ENCODE measurements at regions not wholly inside any gene's neighbourhood (a gene's known extent, or its start where the extent isn't known, plus 50 kb on each side); places are given as distances from the start of the nearest gene placed in this dataset.

DNA sequence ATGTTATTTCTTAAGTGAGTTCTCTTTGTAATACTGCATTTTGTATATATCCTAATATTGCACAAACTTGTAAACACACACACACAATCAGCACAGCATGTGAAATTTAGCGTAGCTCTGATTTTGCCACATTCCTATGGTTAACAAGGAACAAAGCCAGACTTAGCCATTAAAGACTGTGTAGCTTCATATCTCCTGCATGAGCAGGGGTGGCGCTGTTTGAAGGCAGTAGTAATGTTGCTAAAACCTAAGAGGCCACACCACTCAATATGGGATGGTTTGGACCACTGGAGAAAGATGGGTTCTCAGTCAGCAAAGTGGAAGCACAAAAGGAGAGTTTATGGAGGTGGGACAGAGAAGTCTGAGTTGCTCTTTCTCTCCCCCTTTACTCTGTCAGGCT, 61.1 kb upstream of the RND3 start:
- no peak overlapping the region for H2AFZ ChIP-seq
- ATAC-seq (peak; percentile 89), DNase-seq (ENCODE audit: low spot score) (peak; percentile 77)
- H3K4me1 ChIP-seq (ENCODE audit: insufficient read depth): no peaks in the 10 kb centered on the region
- H4K20me1 ChIP-seq (replicated peaks; ENCODE audit: insufficient read depth): no peaks in the 10 kb centered on the region
- H3K4me2 ChIP-seq: no peak overlapping the region
- H3K27ac ChIP-seq (ENCODE audit: low read depth): no peak overlapping the region
- no peaks in the 10 kb centered on the region for H3K36me3 ChIP-seq (ENCODE audit: insufficient read depth)
- H3K27me3 ChIP-seq (ENCODE audit: insufficient read depth): no peaks in the 10 kb centered on the region
- TF ChIP-seq, protein P1, sequence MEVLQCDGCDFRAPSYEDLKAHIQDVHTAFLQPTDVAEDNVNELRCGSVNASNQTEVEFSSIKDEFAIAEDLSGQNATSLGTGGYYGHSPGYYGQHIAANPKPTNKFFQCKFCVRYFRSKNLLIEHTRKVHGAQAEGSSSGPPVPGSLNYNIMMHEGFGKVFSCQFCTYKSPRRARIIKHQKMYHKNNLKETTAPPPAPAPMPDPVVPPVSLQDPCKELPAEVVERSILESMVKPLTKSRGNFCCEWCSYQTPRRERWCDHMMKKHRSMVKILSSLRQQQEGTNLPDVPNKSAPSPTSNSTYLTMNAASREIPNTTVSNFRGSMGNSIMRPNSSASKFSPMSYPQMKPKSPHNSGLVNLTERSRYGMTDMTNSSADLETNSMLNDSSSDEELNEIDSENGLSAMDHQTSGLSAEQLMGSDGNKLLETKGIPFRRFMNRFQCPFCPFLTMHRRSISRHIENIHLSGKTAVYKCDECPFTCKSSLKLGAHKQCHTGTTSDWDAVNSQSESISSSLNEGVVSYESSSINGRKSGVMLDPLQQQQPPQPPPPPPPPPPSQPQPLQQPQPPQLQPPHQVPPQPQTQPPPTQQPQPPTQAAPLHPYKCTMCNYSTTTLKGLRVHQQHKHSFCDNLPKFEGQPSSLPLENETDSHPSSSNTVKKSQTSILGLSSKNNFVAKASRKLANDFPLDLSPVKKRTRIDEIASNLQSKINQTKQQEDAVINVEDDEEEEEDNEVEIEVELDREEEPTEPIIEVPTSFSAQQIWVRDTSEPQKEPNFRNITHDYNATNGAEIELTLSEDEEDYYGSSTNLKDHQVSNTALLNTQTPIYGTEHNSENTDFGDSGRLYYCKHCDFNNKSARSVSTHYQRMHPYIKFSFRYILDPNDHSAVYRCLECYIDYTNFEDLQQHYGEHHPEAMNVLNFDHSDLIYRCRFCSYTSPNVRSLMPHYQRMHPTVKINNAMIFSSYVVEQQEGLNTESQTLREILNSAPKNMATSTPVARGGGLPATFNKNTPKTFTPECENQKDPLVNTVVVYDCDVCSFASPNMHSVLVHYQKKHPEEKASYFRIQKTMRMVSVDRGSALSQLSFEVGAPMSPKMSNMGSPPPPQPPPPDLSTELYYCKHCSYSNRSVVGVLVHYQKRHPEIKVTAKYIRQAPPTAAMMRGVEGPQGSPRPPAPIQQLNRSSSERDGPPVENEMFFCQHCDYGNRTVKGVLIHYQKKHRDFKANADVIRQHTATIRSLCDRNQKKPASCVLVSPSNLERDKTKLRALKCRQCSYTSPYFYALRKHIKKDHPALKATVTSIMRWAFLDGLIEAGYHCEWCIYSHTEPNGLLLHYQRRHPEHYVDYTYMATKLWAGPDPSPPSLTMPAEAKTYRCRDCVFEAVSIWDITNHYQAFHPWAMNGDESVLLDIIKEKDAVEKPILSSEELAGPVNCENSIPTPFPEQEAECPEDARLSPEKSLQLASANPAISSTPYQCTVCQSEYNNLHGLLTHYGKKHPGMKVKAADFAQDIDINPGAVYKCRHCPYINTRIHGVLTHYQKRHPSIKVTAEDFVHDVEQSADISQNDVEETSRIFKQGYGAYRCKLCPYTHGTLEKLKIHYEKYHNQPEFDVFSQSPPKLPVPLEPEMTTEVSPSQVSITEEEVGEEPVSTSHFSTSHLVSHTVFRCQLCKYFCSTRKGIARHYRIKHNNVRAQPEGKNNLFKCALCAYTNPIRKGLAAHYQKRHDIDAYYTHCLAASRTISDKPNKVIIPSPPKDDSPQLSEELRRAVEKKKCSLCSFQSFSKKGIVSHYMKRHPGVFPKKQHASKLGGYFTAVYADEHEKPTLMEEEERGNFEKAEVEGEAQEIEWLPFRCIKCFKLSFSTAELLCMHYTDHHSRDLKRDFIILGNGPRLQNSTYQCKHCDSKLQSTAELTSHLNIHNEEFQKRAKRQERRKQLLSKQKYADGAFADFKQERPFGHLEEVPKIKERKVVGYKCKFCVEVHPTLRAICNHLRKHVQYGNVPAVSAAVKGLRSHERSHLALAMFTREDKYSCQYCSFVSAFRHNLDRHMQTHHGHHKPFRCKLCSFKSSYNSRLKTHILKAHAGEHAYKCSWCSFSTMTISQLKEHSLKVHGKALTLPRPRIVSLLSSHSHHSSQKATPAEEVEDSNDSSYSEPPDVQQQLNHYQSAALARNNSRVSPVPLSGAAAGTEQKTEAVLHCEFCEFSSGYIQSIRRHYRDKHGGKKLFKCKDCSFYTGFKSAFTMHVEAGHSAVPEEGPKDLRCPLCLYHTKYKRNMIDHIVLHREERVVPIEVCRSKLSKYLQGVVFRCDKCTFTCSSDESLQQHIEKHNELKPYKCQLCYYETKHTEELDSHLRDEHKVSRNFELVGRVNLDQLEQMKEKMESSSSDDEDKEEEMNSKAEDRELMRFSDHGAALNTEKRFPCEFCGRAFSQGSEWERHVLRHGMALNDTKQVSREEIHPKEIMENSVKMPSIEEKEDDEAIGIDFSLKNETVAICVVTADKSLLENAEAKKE (CRISPR knock-in tag; IDR thresholded peaks at IDR 0.05): peak; percentile 35; the same call in 1 of the 2 replicates
- no peak for TF ChIP-seq ZNF114 (CRISPR knock-in tag; IDR thresholded peaks at IDR 0.05)
- TF ChIP-seq, protein P2, sequence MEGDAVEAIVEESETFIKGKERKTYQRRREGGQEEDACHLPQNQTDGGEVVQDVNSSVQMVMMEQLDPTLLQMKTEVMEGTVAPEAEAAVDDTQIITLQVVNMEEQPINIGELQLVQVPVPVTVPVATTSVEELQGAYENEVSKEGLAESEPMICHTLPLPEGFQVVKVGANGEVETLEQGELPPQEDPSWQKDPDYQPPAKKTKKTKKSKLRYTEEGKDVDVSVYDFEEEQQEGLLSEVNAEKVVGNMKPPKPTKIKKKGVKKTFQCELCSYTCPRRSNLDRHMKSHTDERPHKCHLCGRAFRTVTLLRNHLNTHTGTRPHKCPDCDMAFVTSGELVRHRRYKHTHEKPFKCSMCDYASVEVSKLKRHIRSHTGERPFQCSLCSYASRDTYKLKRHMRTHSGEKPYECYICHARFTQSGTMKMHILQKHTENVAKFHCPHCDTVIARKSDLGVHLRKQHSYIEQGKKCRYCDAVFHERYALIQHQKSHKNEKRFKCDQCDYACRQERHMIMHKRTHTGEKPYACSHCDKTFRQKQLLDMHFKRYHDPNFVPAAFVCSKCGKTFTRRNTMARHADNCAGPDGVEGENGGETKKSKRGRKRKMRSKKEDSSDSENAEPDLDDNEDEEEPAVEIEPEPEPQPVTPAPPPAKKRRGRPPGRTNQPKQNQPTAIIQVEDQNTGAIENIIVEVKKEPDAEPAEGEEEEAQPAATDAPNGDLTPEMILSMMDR (conservative IDR thresholded peaks at IDR 0.05; ENCODE audit: low read depth in 2 of 2): peak; percentile 78 to 85
- no peaks in the 10 kb centered on the region for H3K36me3 Mint-ChIP-seq (ENCODE audit: low read depth)
- H3K9me3 Mint-ChIP-seq: no peaks in the 10 kb centered on the region
- no peaks in the 10 kb centered on the region for H3F3A ChIP-seq (replicated peaks; ENCODE audit: low read depth)
- H3K27me3 Mint-ChIP-seq (ENCODE audit: insufficient read depth, low read depth, poor library complexity): no peaks in the 10 kb centered on the region
- no peak overlapping the region for H3K4me3 Mint-ChIP-seq
- H3K79me2 ChIP-seq (replicated peaks; ENCODE audit: insufficient read depth): no peaks in the 10 kb centered on the region
- H3K4me3 ChIP-seq: no peak overlapping the region
- no peaks in the 10 kb centered on the region for H3K4me1 Mint-ChIP-seq
- no peaks in the 10 kb centered on the region for H3K9me2 ChIP-seq (ENCODE audit: insufficient read depth)
- no peak overlapping the region for H3K27ac Mint-ChIP-seq

DNA sequence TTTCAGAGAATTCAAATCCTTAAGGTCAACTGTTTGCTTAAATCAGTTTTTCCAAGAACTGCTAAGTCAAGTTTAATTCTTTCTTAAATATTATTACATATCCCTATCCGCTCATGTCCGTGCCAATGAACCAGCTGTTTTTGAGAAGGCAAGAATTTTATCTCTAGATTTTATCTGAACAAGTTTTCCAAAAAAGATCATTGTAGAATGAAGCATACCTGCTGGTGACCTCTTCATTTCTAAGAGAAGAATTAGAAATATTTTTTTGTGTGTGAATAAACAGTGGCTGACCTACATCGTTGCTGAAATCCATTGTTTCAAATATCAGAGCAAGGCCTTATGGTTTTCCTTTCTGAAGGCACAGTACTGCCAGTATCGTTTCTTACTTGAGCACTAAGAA, 58.4 kb upstream of the RND3 start:
- peaks cover 16% of the 10 kb centered on the region for H3K9me3 Mint-ChIP-seq
- no peaks in the 10 kb centered on the region for H3K27me3 Mint-ChIP-seq (ENCODE audit: insufficient read depth, low read depth, poor library complexity)
- ATAC-seq (no peak), DNase-seq (ENCODE audit: low spot score) (no peak)
- Histone ChIP-seq H3K4me3 (no peak overlapping the region), H3K4me1 (ENCODE audit: insufficient read depth) (no peaks in the 10 kb centered on the region), H3K4me2 (no peak overlapping the region), H3K27me3 (ENCODE audit: insufficient read depth) (no peaks in the 10 kb centered on the region), H2AFZ (peak overlapping the region; percentile 16; the same call in 1 of the 2 replicates), H3K79me2 (replicated peaks; ENCODE audit: insufficient read depth) (no peaks in the 10 kb centered on the region), H3F3A (replicated peaks; ENCODE audit: low read depth) (no peaks in the 10 kb centered on the region), H3K27ac (ENCODE audit: low read depth) (no peak overlapping the region), H3K36me3 (ENCODE audit: insufficient read depth) (no peaks in the 10 kb centered on the region), H3K9me2 (ENCODE audit: insufficient read depth) (0 out of 2 replicates have a peak, but pooled peaks cover 3% of the 10 kb centered on the region), H4K20me1 (replicated peaks; ENCODE audit: insufficient read depth) (no peaks in the 10 kb centered on the region)
- H3K27ac Mint-ChIP-seq: no peak overlapping the region
- H3K4me3 Mint-ChIP-seq: no peak overlapping the region
- H3K4me1 Mint-ChIP-seq: no peaks in the 10 kb centered on the region
- peaks cover 15% of the 10 kb centered on the region for H3K36me3 Mint-ChIP-seq (ENCODE audit: low read depth)
- no peak for TF ChIP-seq STAT1 (IDR thresholded peaks at IDR 0.05; ENCODE audit: unreplicated experiment)
- no peak for TF ChIP-seq ZNF331 (CRISPR knock-in tag; IDR thresholded peaks at IDR 0.05; ENCODE audit: low read depth)
- TF ChIP-seq, protein P3, sequence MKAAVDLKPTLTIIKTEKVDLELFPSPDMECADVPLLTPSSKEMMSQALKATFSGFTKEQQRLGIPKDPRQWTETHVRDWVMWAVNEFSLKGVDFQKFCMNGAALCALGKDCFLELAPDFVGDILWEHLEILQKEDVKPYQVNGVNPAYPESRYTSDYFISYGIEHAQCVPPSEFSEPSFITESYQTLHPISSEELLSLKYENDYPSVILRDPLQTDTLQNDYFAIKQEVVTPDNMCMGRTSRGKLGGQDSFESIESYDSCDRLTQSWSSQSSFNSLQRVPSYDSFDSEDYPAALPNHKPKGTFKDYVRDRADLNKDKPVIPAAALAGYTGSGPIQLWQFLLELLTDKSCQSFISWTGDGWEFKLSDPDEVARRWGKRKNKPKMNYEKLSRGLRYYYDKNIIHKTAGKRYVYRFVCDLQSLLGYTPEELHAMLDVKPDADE (IDR thresholded peaks at IDR 0.05): no peak
- TF ChIP-seq EZH2phosphoT487 (IDR thresholded peaks at IDR 0.05; ENCODE audit: unreplicated experiment): no peak
- TF ChIP-seq, protein P4, sequence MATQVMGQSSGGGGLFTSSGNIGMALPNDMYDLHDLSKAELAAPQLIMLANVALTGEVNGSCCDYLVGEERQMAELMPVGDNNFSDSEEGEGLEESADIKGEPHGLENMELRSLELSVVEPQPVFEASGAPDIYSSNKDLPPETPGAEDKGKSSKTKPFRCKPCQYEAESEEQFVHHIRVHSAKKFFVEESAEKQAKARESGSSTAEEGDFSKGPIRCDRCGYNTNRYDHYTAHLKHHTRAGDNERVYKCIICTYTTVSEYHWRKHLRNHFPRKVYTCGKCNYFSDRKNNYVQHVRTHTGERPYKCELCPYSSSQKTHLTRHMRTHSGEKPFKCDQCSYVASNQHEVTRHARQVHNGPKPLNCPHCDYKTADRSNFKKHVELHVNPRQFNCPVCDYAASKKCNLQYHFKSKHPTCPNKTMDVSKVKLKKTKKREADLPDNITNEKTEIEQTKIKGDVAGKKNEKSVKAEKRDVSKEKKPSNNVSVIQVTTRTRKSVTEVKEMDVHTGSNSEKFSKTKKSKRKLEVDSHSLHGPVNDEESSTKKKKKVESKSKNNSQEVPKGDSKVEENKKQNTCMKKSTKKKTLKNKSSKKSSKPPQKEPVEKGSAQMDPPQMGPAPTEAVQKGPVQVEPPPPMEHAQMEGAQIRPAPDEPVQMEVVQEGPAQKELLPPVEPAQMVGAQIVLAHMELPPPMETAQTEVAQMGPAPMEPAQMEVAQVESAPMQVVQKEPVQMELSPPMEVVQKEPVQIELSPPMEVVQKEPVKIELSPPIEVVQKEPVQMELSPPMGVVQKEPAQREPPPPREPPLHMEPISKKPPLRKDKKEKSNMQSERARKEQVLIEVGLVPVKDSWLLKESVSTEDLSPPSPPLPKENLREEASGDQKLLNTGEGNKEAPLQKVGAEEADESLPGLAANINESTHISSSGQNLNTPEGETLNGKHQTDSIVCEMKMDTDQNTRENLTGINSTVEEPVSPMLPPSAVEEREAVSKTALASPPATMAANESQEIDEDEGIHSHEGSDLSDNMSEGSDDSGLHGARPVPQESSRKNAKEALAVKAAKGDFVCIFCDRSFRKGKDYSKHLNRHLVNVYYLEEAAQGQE (IDR thresholded peaks at IDR 0.05; ENCODE audit: unreplicated experiment): no peak

Data from GM23338 (cell line).